GM19395 (cell line): ENCODE measurements at regions not wholly inside any gene's neighbourhood (a gene's known extent, or its start where the extent isn't known, plus 50 kb on each side); places are given as distances from the start of the nearest gene placed in this dataset.
"Not testable (repeated sequence)": the region's sequence is repeated elsewhere in the genome, so short reads cannot be mapped to it uniquely, and the experiment has no call there.

Source experiments
- ATAC-seq: cut with Tn5 transposase; IDR thresholded peaks from one replicate; pipeline ENCODE4 v1.9.1; 2021; ENCODE audit warnings: mild to moderate bottlenecking, moderate library complexity; ENCODE audit not compliant: unreplicated experiment

DNA sequence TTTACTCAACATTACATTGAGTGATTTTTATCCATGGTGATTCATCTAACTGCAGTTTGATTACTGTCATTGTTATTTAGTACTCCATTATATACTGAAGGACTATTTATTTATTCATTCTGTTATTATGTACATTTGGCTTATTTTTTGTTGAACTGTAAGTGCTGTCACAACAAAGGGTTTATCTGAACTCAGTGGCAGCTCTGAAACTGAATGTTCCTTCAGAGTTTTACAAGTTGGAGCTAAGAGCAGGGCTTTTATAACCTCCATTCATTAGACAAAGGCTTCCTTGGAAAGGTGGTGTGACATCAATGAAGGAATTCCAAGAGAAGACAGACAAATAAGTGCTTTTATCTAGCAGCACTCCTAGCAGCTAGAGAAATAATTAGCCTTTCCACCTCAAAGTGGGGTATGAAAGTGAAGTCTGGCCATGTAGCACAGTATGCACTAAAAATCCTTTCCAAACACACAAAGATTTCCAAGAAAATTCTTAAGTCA, 83.3 kb upstream of the GORAB start:
- ATAC-seq: no peak

DNA sequence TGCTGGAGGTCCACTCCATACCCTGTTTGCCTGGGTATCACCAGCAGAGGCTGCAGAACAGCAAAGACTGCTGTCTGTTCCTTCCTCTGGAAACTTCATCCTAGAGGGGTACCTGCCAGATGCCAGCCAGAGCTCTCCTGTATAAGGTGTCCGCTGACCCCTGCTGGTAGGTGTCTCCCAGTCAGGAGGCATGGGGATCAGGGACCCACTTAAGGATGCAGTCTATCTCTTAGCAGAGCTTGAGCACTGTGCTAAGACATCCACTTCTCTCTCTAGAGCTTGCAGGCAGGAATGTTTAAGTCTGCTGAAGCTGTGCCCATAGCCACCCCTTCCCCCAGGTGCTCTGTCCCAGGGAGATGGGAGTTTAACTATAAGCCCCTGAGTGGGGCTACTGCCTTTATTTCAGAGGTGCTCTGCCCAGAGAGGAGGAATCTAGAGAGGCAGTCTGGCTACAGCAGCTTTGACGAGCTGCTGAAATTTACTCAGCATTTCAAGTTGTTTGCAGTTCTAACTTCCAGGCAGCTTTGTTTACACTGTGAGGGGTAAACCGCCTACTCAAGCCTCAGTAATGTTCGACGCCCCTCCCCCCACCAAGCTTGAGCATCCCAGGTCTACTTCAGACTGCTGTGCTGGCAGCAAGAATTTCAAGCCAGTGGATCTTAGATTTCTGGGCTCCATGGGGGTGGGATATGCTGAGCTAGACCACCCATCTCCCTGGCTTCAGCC, 74.5 kb upstream of the GORAB start:
- ATAC-seq: not testable (repeated sequence)

DNA sequence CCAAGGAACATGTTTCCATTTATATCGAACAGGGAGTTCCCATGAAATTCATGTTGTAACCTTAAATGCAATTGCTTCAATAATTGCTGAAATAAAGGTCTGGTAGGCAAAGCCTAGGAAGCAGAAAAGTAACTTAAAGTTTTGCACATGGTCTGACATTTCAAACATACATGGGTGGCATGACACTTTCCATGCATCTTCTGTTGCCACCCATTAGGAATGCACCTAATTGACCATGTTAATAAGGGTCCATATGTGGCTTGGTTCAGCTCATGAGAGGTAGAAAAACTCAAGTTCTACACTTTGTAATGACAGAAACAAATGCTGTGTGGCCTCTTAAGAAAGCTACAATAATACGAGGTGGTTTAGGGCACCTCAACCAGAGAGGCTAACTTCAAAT, 72.0 kb upstream of the GORAB start:
- ATAC-seq: no peak

DNA sequence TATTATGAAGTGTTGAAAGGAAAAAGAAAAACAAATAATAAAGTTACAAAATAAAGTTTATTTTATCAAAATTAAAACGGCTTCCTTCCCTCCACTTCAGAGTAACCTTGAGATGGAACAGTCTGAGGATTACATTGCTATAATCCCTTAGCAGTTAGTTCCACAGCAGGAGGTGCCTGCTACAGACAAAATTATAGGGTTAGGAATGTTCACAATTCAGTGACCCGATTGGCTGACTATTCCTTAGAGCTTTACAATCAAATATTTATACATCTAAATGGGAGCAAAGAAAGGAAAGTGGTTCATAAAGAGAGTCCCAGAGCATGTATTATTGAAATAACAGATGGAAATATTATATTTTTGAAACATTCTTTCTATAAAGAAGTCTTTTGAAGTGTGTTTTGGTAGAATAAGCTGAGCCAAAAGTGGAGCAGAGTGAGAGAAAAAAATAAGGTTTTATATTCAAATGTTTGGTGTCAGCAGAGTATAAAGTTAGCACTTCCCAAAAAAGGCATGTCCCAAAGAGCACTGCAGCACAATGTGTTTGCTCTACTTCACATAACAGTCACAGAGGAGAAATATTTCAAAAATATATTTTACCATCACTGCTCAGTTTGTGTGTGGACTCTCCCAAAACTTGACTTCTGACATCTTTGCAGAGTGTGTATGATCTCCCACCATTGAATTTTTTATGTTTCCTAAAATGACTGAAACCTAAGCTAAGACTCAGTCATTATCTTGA, 71.4 kb upstream of the GORAB start:
- no peak for ATAC-seq

GRCh38 chr1:170461291-170461747, 70.6 kb upstream of the GORAB start:
- ATAC-seq: no peak

- ATAC-seq: no peak
These were observed 70.1 kb upstream of the GORAB start for GRCh38 chr1:170461762-170462384.

GRCh38 chr1:170470121-170470520, 61.8 kb upstream of the GORAB start:
- no peak for ATAC-seq

DNA sequence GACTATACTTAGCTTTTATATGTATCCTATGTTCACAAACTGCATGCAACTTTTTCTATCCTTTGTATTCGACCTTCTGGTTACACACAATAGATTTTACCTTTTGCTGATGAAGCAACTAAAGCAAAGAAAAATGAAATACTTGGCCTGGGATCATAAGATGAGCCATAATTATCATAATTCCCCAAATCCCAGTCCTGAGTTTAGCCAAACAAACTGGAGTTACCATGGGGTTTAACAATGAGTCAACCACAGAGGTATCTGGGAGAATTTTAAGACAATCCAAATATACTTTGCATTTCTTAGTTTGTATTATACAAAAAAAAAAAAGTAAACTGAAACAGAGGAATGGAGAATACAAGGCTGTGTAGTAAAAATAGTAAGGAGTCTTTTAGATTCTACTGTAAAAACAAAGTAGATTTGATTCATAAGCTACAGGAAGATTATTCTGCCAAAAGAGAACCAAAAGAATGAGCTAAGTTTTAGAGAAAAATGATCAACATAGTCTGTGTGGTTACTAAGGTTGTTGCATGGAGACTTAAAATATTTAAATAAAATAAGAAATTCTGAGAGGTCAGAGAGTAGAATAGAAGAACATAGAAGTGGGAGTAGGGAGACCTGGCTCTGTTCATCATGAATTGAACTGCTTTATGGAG, 60.4 kb upstream of the GORAB start:
- no peak for ATAC-seq

DNA sequence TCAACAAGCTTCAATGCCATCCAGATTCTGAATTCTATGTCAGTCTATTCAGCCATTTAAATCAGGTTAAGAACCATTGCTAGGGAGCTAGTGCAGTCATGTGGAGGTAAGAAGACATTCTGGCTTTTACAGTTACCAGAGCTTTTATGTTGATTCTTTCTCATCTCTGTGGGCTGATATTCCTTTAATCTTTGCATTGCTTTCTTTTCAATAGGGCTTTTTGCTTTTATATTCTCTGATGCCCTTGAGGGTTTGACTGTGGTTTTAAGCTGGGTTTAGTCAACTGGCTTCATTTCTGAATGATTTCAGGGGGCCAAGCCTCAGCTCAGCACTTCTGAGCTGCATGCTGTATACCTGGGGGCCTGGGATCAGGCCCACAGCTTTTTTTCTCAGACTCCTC, 51.0 kb upstream of the GORAB start:
- no peak for ATAC-seq
